IMR-90 (cell line): ENCODE measurements at regions not wholly inside any gene's neighbourhood (a gene's known extent, or its start where the extent isn't known, plus 50 kb on each side); places are given as distances from the start of the nearest gene placed in this dataset.

Source experiments
- ATAC-seq: fragments of 200-7000 bp; cut with Tn5 transposase; 2 replicates; pipeline ENCODE4 v1.9.1; 2020; ENCODE audit warnings: low read depth, mild to moderate bottlenecking, moderate library complexity
- BruUV-seq: library from RNA; stranded (reverse); fragments of 400-500 nt; replicated peaks from 2 replicates; lab custom pipeline; 2021; lab: Mats Ljungman, UMichigan
- CTCF ChIA-PET: fragments of 300-600 bp; formaldehyde crosslinking; extraction: SDS; loops from one replicate; lab custom pipeline; 2021; ENCODE audit warnings: antibody characterized with exemption; lab: Yijun Ruan, JAX
- POLR2A ChIA-PET: fragments of 300-600 bp; sonication (Branson Sonifier 250); formaldehyde crosslinking; loops from one replicate; lab custom pipeline; 2022; ENCODE audit warnings: antibody characterized with exemption; ENCODE audit not compliant: unreplicated experiment; lab: Charles Lee
- DNase-seq: peaks from one replicate; pipeline ENCODE4 v3.0.0; 2013
- H2AFZ ChIP-seq: replicated peaks from 2 replicates; pipeline ENCODE3; 2013; ENCODE audit warnings: low read length, mild to moderate bottlenecking; ENCODE audit not compliant: poor library complexity
- H2AK5ac ChIP-seq: 2 replicates; pipeline ENCODE4 v1.6.1; 2013; ENCODE audit warnings: low read depth, low read length, inconsistent platforms
- H2AK9ac ChIP-seq: replicated peaks from 2 replicates; pipeline ENCODE3; 2013; ENCODE audit warnings: mild to moderate bottlenecking, low read depth, low read length, moderate library complexity; ENCODE audit not compliant: poor library complexity
- H2BK120ac ChIP-seq: 2 replicates; pipeline ENCODE4 v1.6.1; 2013; ENCODE audit warnings: low read depth, low read length, inconsistent platforms
- H2BK15ac ChIP-seq: 3 replicates; pipeline ENCODE4 v1.6.1; 2013; ENCODE audit warnings: low read depth, low read length, inconsistent platforms
- H2BK20ac ChIP-seq: 2 replicates; pipeline ENCODE4 v1.6.1; 2013; ENCODE audit warnings: low read depth, mild to moderate bottlenecking, inconsistent platforms, low read length, moderate library complexity
- H2BK5ac ChIP-seq: 2 replicates; pipeline ENCODE4 v1.6.1; 2013; ENCODE audit warnings: mild to moderate bottlenecking, low read depth, low read length, inconsistent platforms; ENCODE audit not compliant: poor library complexity, severe bottlenecking
- H3K14ac ChIP-seq: replicated peaks from 2 replicates; pipeline ENCODE4 v1.6.1; 2013; ENCODE audit warnings: low read depth, low read length, inconsistent platforms
- H3K18ac ChIP-seq: 2 replicates; pipeline ENCODE4 v1.6.1; 2013; ENCODE audit warnings: low read depth, low read length, control low read depth
- H3K23ac ChIP-seq: 2 replicates; pipeline ENCODE4 v1.6.1; 2013; ENCODE audit warnings: low read depth, low read length, inconsistent platforms
- H3K27ac ChIP-seq: 2 replicates; pipeline ENCODE4 v1.5.1; 2013; ENCODE audit warnings: mild to moderate bottlenecking, control low read depth, low read length; ENCODE audit not compliant: insufficient read depth
- H3K27me3 ChIP-seq: 2 replicates; pipeline ENCODE4 v1.6.1; 2013; ENCODE audit warnings: low read length; ENCODE audit not compliant: control insufficient read depth, insufficient read depth
- H3K36me3 ChIP-seq: 2 replicates; pipeline ENCODE4 v1.6.1; 2013; ENCODE audit warnings: low read length, mixed read lengths; ENCODE audit not compliant: control insufficient read depth, insufficient read depth
- H3K4ac ChIP-seq: 2 replicates; pipeline ENCODE4 v1.6.1; 2013; ENCODE audit warnings: low read depth, low read length, inconsistent platforms
- H3K4me1 ChIP-seq: 2 replicates; pipeline ENCODE4 v1.6.1; 2013; ENCODE audit warnings: low read length, mixed read lengths; ENCODE audit not compliant: control insufficient read depth, insufficient read depth
- H3K4me2 ChIP-seq: 2 replicates; pipeline ENCODE4 v1.6.1; 2013; ENCODE audit warnings: low read depth, mild to moderate bottlenecking, control low read depth, low read length, moderate library complexity
- H3K4me3 ChIP-seq: 2 replicates; pipeline ENCODE4 v1.5.1; 2013; ENCODE audit warnings: low read depth, mild to moderate bottlenecking, control low read depth, low read length, moderate library complexity; ENCODE audit not compliant: insufficient read depth
- H3K56ac ChIP-seq: 2 replicates; pipeline ENCODE4 v1.6.1; 2013; ENCODE audit warnings: low read length, inconsistent platforms; ENCODE audit not compliant: insufficient read depth; ENCODE audit errors: extremely low read depth
- H3K79me1 ChIP-seq, 2 experiments: 2 replicates each; pipeline ENCODE4 v1.6.1; 2013; ENCODE audit warnings: low read length in 2 of 2, inconsistent platforms in 1 of 2, low read depth in 1 of 2
- H3K9ac ChIP-seq: 2 replicates; pipeline ENCODE4 v1.6.1; 2013; ENCODE audit warnings: low read depth, low read length, control low read depth
- H3K9me1 ChIP-seq: 2 replicates; pipeline ENCODE4 v1.6.1; 2013; ENCODE audit warnings: low read length, inconsistent platforms; ENCODE audit not compliant: insufficient read depth
- H3K9me3 ChIP-seq: 2 replicates; pipeline ENCODE4 v1.6.1; 2013; ENCODE audit warnings: low read length; ENCODE audit not compliant: control insufficient read depth, insufficient read depth
- H4K20me1 ChIP-seq: 2 replicates; pipeline ENCODE4 v1.6.1; 2013; ENCODE audit warnings: low read length, inconsistent platforms; ENCODE audit not compliant: insufficient read depth
- H4K5ac ChIP-seq: 2 replicates; pipeline ENCODE4 v1.6.1; 2013; ENCODE audit warnings: mild to moderate bottlenecking, low read depth, low read length, control low read depth
- H4K8ac ChIP-seq, 2 experiments: 2 replicates each; pipeline ENCODE4 v1.6.1; 2013; ENCODE audit warnings: low read depth in 2 of 2, low read length in 2 of 2, control low read depth in 1 of 2, inconsistent platforms in 1 of 2
- H4K91ac ChIP-seq: 2 replicates; pipeline ENCODE4 v1.6.1; 2013; ENCODE audit warnings: low read depth, low read length, inconsistent platforms; ENCODE audit not compliant: insufficient read depth
- MAZ ChIP-seq: IDR thresholded peaks from 2 replicates; pipeline ENCODE4 v1.6.1; 2012; ENCODE audit warnings: low read depth, mild to moderate bottlenecking, low read length, improper control_type of control experiment, moderate library complexity, borderline replicate concordance
- RAD21 ChIP-seq: IDR thresholded peaks from 2 replicates; pipeline ENCODE4 v1.6.1; 2012; ENCODE audit warnings: low read length, improper control_type of control experiment
- SMC3 ChIP-seq: fragments of 150-350 bp; IDR thresholded peaks from 2 replicates; pipeline ENCODE4 v1.6.1; 2016; ENCODE audit warnings: low read depth, mild to moderate bottlenecking, antibody characterized with exemption, low read length, moderate library complexity
- WGBS, 2 experiments: methylation state at CpG; one replicate each; pipeline versions ENCODE4 v1.1.5 to v1.1.7; 2013; ENCODE audit warnings: missing lambda C conversion rate in 2 of 2; ENCODE audit not compliant: insufficient read length in 1 of 2; ENCODE audit errors: extremely low coverage in 2 of 2; 5-methylcytosine and 5-hydroxymethylcytosine counted together
- dilution Hi-C: fragments of 300-500 bp; cut with HindIII; formaldehyde crosslinking; loops from one replicate; pipeline ENCODE4 v1.14.3; 2018; ENCODE audit warnings: low sequenced_read_pairs; ENCODE audit not compliant: unreplicated experiment
- in situ Hi-C: fragments of 300-500 bp; cut with MboI; formaldehyde crosslinking; loops from 3 replicates; pipeline ENCODE4 v1.14.3; 2019; ENCODE audit warnings: low sequenced_read_pairs, inconsistent platforms, mixed read lengths
- intact Hi-C: fragments of 100-400 bp; cut with micrococcal nuclease; formaldehyde crosslinking; loops from 2 replicates; pipeline ENCODE4 v1.10.0; 2022
- TF ChIP-seq, protein P1 (sequence below): fragments of 150-350 bp; IDR thresholded peaks from 2 replicates; pipeline ENCODE4 v1.6.1; 2016; ENCODE audit warnings: low read depth, mild to moderate bottlenecking, low read length, moderate library complexity, borderline replicate concordance

DNA sequence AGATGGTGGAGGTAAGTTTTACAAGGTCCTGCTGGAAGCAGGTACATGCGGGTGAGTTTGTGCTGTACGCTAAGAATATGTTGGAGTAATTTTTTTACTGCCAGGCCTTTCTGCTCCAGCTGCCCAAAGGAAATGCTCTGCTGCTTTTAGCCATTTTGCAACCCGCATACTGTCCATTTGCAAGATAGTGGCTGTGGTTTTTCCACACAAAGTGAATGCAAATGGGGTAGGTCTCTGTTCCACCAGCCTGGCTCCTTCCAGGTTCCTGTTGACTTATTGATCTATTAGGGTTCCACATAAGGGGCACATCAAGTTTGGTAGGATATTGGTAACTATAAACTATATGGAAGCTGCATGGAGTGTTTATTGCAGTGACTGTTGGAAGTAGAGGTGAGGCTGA lies 227.1 kb downstream of the SI start:
- Histone ChIP-seq H3K56ac (no peak overlapping the region), H3K4ac (no peak overlapping the region), H3K4me2 (no peak overlapping the region), H3K23ac (no peak overlapping the region), H2BK120ac (no peak overlapping the region), H3K4me3 (no peak overlapping the region), H2BK20ac (no peak overlapping the region), H3K9ac (no peak overlapping the region), H2AFZ (no peak overlapping the region), H3K18ac (no peak overlapping the region), H2BK15ac (no peak overlapping the region), H3K27ac (no peak overlapping the region), H2AK9ac (no peak overlapping the region), H3K9me3 (peaks cover 8% of the 10 kb centered on the region), H3K14ac (no peak overlapping the region), H4K91ac (no peak overlapping the region), H3K36me3 (no peaks in the 10 kb centered on the region), H3K79me1 (no peaks in the 10 kb centered on the region), H2BK5ac (no peak overlapping the region), H4K8ac (no peak overlapping the region), H3K4me1 (no peaks in the 10 kb centered on the region), H4K20me1 (no peaks in the 10 kb centered on the region), H2AK5ac (no peak overlapping the region), H4K5ac (no peak overlapping the region), H3K27me3 (no peaks in the 10 kb centered on the region), H3K9me1 (no peaks in the 10 kb centered on the region)
- no peak for DNase-seq
- BruUV-seq = no TSS peak
- no CpG with 5 or more reads among the region's 3 CpGs for WGBS, 2 experiments
- intact Hi-C loops (no loop called here), in situ Hi-C loops (no loop called here), dilution Hi-C loops (no loop called here)
- POLR2A ChIA-PET = no interaction called here
- TF ChIP-seq SMC3 (no peak), RAD21 (no peak), MAZ (no peak)
- TF ChIP-seq, protein P1, sequence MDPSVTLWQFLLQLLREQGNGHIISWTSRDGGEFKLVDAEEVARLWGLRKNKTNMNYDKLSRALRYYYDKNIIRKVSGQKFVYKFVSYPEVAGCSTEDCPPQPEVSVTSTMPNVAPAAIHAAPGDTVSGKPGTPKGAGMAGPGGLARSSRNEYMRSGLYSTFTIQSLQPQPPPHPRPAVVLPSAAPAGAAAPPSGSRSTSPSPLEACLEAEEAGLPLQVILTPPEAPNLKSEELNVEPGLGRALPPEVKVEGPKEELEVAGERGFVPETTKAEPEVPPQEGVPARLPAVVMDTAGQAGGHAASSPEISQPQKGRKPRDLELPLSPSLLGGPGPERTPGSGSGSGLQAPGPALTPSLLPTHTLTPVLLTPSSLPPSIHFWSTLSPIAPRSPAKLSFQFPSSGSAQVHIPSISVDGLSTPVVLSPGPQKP = no peak
- CTCF ChIA-PET = no interaction called here
- no peak for ATAC-seq
